ENCODE measurements at regions not wholly inside any gene's neighbourhood (a gene's known extent, or its start where the extent isn't known, plus 50 kb on each side); places are given as distances from the start of the nearest gene placed in this dataset.

DNA sequence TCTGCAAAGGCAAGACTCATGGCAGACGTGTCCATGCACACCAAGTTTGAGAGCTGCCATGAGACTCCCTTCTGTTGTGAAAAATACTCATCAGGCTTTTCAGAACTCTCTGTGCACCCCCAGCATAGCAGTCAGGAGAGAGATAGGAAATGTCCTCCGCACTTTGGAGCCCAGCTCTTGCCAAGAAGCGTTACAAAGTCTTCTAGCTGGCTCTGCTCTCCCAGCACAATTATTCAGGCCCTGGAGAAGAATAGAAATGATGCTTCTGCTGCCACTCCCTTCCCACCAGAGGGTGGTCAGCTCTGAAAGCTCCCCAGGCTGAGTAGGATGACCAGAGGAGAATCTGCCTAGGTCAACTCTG, 594.4 kb upstream of the ID2 start:
- WGBS, 2 experiments (ENCODE audit: low coverage in 1 of 2, low lambda C conversion rate in 2 of 2, missing lambda C conversion rate in 2 of 2) = 34 to 38% methylated on average over 3 of the region's 3 CpGs
- H3K9me2 ChIP-seq (ENCODE audit: insufficient read depth) = no peaks in the 10 kb centered on the region
- H3F3A ChIP-seq (ENCODE audit: insufficient read depth) = peaks cover 57% of the 10 kb centered on the region
- peak; percentile 71 for DNase-seq
- H3K4me3 ChIP-seq = no peak overlapping the region
- in situ Hi-C loops (cut with MboI) = no loop called here
- 0 out of 2 replicates have a peak overlapping the region, but pooled peaks have one; percentile 27 for H2AFZ ChIP-seq
- peaks cover 50% of the 10 kb centered on the region for H3K4me1 ChIP-seq (ENCODE audit: insufficient read depth)
- H3K36me3 ChIP-seq (ENCODE audit: low read depth) = no peaks in the 10 kb centered on the region
- peak overlapping the region; percentile 69 for H3K4me2 ChIP-seq (ENCODE audit: unreplicated experiment)
- no peaks in the 10 kb centered on the region for H3K9me3 ChIP-seq (ENCODE audit: low read depth)
- H3K9ac ChIP-seq = peak overlapping the region; percentile 67
- H3K27me3 ChIP-seq (replicated peaks; ENCODE audit: insufficient read depth) = no peaks in the 10 kb centered on the region
- H3K79me2 ChIP-seq (ENCODE audit: insufficient read depth) = no peaks in the 10 kb centered on the region
- TF ChIP-seq EZH2 (IDR thresholded peaks at IDR 0.05; ENCODE audit: insufficient read depth, poor library complexity, severe bottlenecking) = no peak
- TF ChIP-seq EZH2phosphoT487 (IDR thresholded peaks at IDR 0.05; ENCODE audit: insufficient read depth, low read depth) = no peak
- peak overlapping the region; percentile 91 for H3K27ac ChIP-seq
- H4K20me1 ChIP-seq (ENCODE audit: insufficient read depth) = no peaks in the 10 kb centered on the region

GRCh38 chr2:8088810-8089209, 593.0 kb upstream of the ID2 start:
- Histone ChIP-seq H2AFZ (no peak overlapping the region), H3K4me3 (no peak overlapping the region), H3K4me2 (ENCODE audit: unreplicated experiment) (no peak overlapping the region), H3K36me3 (ENCODE audit: low read depth) (no peaks in the 10 kb centered on the region), H3F3A (ENCODE audit: insufficient read depth) (peaks cover 57% of the 10 kb centered on the region), H4K20me1 (ENCODE audit: insufficient read depth) (no peaks in the 10 kb centered on the region), H3K9me2 (ENCODE audit: insufficient read depth) (no peaks in the 10 kb centered on the region), H3K4me1 (ENCODE audit: insufficient read depth) (peaks cover 50% of the 10 kb centered on the region), H3K27me3 (replicated peaks; ENCODE audit: insufficient read depth) (no peaks in the 10 kb centered on the region), H3K9ac (no peak overlapping the region), H3K9me3 (ENCODE audit: low read depth) (no peaks in the 10 kb centered on the region), H3K79me2 (ENCODE audit: insufficient read depth) (no peaks in the 10 kb centered on the region), H3K27ac (no peak overlapping the region)
- in situ Hi-C loops (cut with MboI) = no loop called here
- TF ChIP-seq EZH2 (IDR thresholded peaks at IDR 0.05; ENCODE audit: insufficient read depth, poor library complexity, severe bottlenecking) (no peak), EZH2phosphoT487 (IDR thresholded peaks at IDR 0.05; ENCODE audit: insufficient read depth, low read depth) (no peak)
- no peak for DNase-seq
- 96 to 100% methylated on average over 1 of the region's 1 CpG for WGBS, 2 experiments (ENCODE audit: low coverage in 1 of 2, low lambda C conversion rate in 2 of 2, missing lambda C conversion rate in 2 of 2)

DNA sequence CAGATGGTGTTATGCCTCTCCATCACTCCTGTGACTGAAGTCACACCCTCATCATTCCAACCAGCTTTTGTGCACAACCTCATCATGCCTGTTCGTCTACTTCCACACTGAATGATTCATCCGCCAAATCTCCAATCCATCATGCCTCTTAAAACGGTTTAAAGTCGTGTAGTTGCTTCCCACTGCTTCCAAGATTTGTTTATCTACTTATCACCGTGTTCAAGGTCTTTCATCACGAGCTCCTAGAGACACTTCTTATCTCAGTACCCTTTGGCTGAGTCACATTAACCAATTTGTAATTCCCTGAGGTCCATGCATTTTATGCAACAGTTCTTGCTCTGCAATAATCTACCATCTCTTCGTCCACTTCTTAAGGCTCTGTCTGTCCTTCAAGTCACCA, 592.3 kb upstream of the ID2 start:
- H3K4me1 ChIP-seq (ENCODE audit: insufficient read depth) = peaks cover 50% of the 10 kb centered on the region
- H3K27ac ChIP-seq = 0 out of 2 replicates have a peak overlapping the region, but pooled peaks have one; percentile 1
- no peak overlapping the region for H3K4me3 ChIP-seq
- H3K9me2 ChIP-seq (ENCODE audit: insufficient read depth) = no peaks in the 10 kb centered on the region
- no peak for TF ChIP-seq EZH2phosphoT487 (IDR thresholded peaks at IDR 0.05; ENCODE audit: insufficient read depth, low read depth)
- no peak for TF ChIP-seq EZH2 (IDR thresholded peaks at IDR 0.05; ENCODE audit: insufficient read depth, poor library complexity, severe bottlenecking)
- H3K9me3 ChIP-seq (ENCODE audit: low read depth) = no peaks in the 10 kb centered on the region
- H3K9ac ChIP-seq = no peak overlapping the region
- 29 to 32% methylated on average over 7 of the region's 7 CpGs for WGBS, 2 experiments (ENCODE audit: low coverage in 1 of 2, low lambda C conversion rate in 2 of 2, missing lambda C conversion rate in 2 of 2)
- no peaks in the 10 kb centered on the region for H4K20me1 ChIP-seq (ENCODE audit: insufficient read depth)
- no peaks in the 10 kb centered on the region for H3K79me2 ChIP-seq (ENCODE audit: insufficient read depth)
- no peak overlapping the region for H3K4me2 ChIP-seq (ENCODE audit: unreplicated experiment)
- in situ Hi-C loops (cut with MboI) = no loop called here
- no peak overlapping the region for H2AFZ ChIP-seq
- peak; percentile 55 for DNase-seq
- H3F3A ChIP-seq (ENCODE audit: insufficient read depth) = peaks cover 57% of the 10 kb centered on the region
- H3K36me3 ChIP-seq (ENCODE audit: low read depth) = no peaks in the 10 kb centered on the region
- H3K27me3 ChIP-seq (replicated peaks; ENCODE audit: insufficient read depth) = no peaks in the 10 kb centered on the region

DNA sequence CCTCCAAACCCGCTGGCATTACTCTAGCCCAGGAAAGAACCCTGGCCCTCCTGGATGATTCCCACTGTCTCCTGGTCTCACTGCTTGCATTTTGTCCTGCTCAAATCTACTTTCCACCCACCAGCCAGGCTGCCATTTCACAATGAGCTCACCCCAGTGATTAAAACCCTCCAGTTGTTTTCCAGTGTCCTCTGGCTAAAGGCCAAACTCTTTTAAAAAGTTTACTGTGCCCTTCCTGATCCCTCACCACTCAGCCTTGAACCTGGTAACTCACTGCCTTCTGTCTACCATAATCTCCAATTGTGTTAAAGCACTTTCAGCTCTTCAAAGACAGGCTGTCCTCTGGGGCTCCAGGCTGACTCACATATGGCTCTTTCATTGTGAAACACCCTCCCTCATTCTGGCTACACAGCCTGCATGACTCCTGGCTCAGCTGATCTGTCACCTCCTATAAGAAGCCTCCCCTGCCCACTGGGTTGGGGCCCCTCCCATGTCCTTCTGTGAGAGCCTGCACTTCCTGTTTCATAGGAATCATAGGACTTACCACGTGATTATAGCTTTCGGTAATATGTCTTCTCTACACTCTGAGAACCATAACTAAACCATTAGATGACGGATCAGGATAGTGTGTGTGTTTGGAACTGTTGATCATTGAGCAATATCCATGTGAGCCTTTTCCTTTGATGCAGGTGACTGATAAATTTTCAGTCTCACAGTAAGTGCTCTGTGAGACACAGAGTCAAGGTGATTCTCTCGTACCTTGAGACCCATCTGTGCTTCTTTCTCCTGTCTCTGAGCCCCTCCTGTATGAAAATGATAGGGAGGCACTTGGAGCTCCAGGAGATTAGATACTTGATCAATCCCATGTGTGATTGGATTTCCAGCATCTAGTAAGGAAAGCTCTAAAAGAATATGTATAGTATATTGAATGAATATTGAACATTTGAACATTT, 590.8 kb upstream of the ID2 start:
- H3K27ac ChIP-seq = peak overlapping the region; percentile 64
- peak overlapping the region; percentile 35; the same call in 1 of the 2 replicates for H3K9ac ChIP-seq
- H4K20me1 ChIP-seq (ENCODE audit: insufficient read depth) = no peaks in the 10 kb centered on the region
- TF ChIP-seq EZH2phosphoT487 (IDR thresholded peaks at IDR 0.05; ENCODE audit: insufficient read depth, low read depth) (no peak), EZH2 (IDR thresholded peaks at IDR 0.05; ENCODE audit: insufficient read depth, poor library complexity, severe bottlenecking) (no peak)
- H2AFZ ChIP-seq = peak overlapping the region; percentile 72
- WGBS, 2 experiments (ENCODE audit: low coverage in 1 of 2, low lambda C conversion rate in 2 of 2, missing lambda C conversion rate in 2 of 2) = 61 to 65% methylated on average over 5 of the region's 5 CpGs
- H3K79me2 ChIP-seq (ENCODE audit: insufficient read depth) = no peaks in the 10 kb centered on the region
- peaks cover 49% of the 10 kb centered on the region for H3K4me1 ChIP-seq (ENCODE audit: insufficient read depth)
- H3F3A ChIP-seq (ENCODE audit: insufficient read depth) = peaks cover 54% of the 10 kb centered on the region
- no peaks in the 10 kb centered on the region for H3K9me2 ChIP-seq (ENCODE audit: insufficient read depth)
- peak; percentile 96 for DNase-seq
- H3K4me3 ChIP-seq = no peak overlapping the region
- H3K9me3 ChIP-seq (ENCODE audit: low read depth) = no peaks in the 10 kb centered on the region
- peak overlapping the region; percentile 29 for H3K4me2 ChIP-seq (ENCODE audit: unreplicated experiment)
- no peaks in the 10 kb centered on the region for H3K27me3 ChIP-seq (replicated peaks; ENCODE audit: insufficient read depth)
- no peaks in the 10 kb centered on the region for H3K36me3 ChIP-seq (ENCODE audit: low read depth)
- in situ Hi-C loops (cut with MboI) = no loop called here

Measured in GM23248 (cell line).